Liver (tissue), 8 donors: ENCODE measurements at regions not wholly inside any gene's neighbourhood (a gene's known extent, or its start where the extent isn't known, plus 50 kb on each side); places are given as distances from the start of the nearest gene placed in this dataset.

Experiments
- DNase-seq: peaks from one replicate; pipeline ENCODE4 v3.0.0-alpha.2; 2017; ENCODE audit warnings: low spot score
- H3K27ac ChIP-seq, 2 donors: one replicate each; pipeline ENCODE4 v1.7.0; 2013; ENCODE audit warnings: inconsistent platforms in 2 of 2, low read length in 2 of 2, control low read depth in 1 of 2, low read depth in 1 of 2, mild to moderate bottlenecking in 1 of 2
- H3K27me3 ChIP-seq, 4 donors: one replicate each; pipeline versions ENCODE4 v1.6.1 to v1.7.0; 2013; ENCODE audit warnings: low read length in 3 of 4, inconsistent platforms in 1 of 4, mild to moderate bottlenecking in 1 of 4, moderate library complexity in 1 of 4; ENCODE audit not compliant: control insufficient read depth in 4 of 4, insufficient read depth in 4 of 4
- H3K36me3 ChIP-seq, 4 donors: one replicate each; pipeline versions ENCODE4 v1.6.1 to v1.7.0; 2013; ENCODE audit warnings: low read length in 3 of 4, mild to moderate bottlenecking in 3 of 4, low read depth in 1 of 4, moderate library complexity in 1 of 4; ENCODE audit not compliant: control insufficient read depth in 4 of 4, insufficient read depth in 3 of 4
- H3K4me1 ChIP-seq, 4 donors: one replicate each; pipeline versions ENCODE4 v1.6.1 to v1.7.0; 2013; ENCODE audit warnings: low read length in 3 of 4, mild to moderate bottlenecking in 3 of 4, moderate library complexity in 1 of 4; ENCODE audit not compliant: control insufficient read depth in 4 of 4, insufficient read depth in 4 of 4
- H3K4me3 ChIP-seq, 3 donors: one replicate each; pipeline versions ENCODE4 v1.6.1 to v1.7.0; 2013; ENCODE audit warnings: low read length in 3 of 3, control low read depth in 1 of 3, low read depth in 1 of 3, mild to moderate bottlenecking in 1 of 3
- H3K9ac ChIP-seq, 2 donors: one replicate each; pipeline ENCODE4 v1.7.0; 2013; ENCODE audit warnings: low read length in 2 of 2, mild to moderate bottlenecking in 2 of 2, moderate library complexity in 2 of 2, control low read depth in 1 of 2, low read depth in 1 of 2
- H3K9me3 ChIP-seq, 4 donors: one replicate each; pipeline versions ENCODE4 v1.6.1 to v1.7.0; 2013; ENCODE audit warnings: low read length in 3 of 4; ENCODE audit not compliant: control insufficient read depth in 4 of 4
- CTCF ChIP-seq: fragments of 150-350 bp; IDR thresholded peaks from 2 replicates; pipeline ENCODE4 v1.5.1; 2017; ENCODE audit warnings: improper control_type of control experiment, low read depth, low read length; ENCODE audit not compliant: missing input control
- EGR1 ChIP-seq, 2 donors: IDR thresholded peaks; 2 replicates each; pipeline ENCODE4 v1.6.1; 2016 to 2018; ENCODE audit warnings: antibody characterized with exemption in 2 of 2, low read depth in 2 of 2
- FOXA1 ChIP-seq: IDR thresholded peaks from 2 replicates; pipeline ENCODE4 v1.6.1; 2016; ENCODE audit warnings: antibody characterized with exemption
- FOXA2 ChIP-seq: IDR thresholded peaks from 2 replicates; pipeline ENCODE4 v1.6.1; 2016; ENCODE audit warnings: antibody characterized with exemption
- GABPA ChIP-seq, 2 donors: IDR thresholded peaks in 1 of 2; conservative IDR thresholded peaks in 1 of 2; 2 replicates each; pipeline ENCODE4 v1.6.1; 2016; ENCODE audit warnings: antibody characterized with exemption in 2 of 2, mild to moderate bottlenecking in 1 of 2, moderate library complexity in 1 of 2
- HNF4A ChIP-seq, 2 donors: conservative IDR thresholded peaks; 2 replicates each; pipeline ENCODE4 v1.6.1; 2016; ENCODE audit warnings: antibody characterized with exemption in 2 of 2, mild to moderate bottlenecking in 2 of 2
- HNF4G ChIP-seq: IDR thresholded peaks from 2 replicates; pipeline ENCODE4 v1.6.1; 2016; ENCODE audit warnings: antibody characterized with exemption
- JUND ChIP-seq, 2 donors: IDR thresholded peaks; 2 replicates each; pipeline ENCODE4 v1.6.1; 2016; ENCODE audit warnings: antibody characterized with exemption in 2 of 2
- MAX ChIP-seq: IDR thresholded peaks from 2 replicates; pipeline ENCODE4 v1.6.1; 2016; ENCODE audit warnings: antibody characterized with exemption
- NR2F2 ChIP-seq: IDR thresholded peaks from 2 replicates; pipeline ENCODE4 v1.6.1; 2016; ENCODE audit warnings: antibody characterized with exemption
- RAD21 ChIP-seq, 2 donors: IDR thresholded peaks; 2 replicates each; pipeline ENCODE4 v1.6.1; 2016; ENCODE audit warnings: antibody characterized with exemption in 2 of 2, mild to moderate bottlenecking in 2 of 2
- REST ChIP-seq: IDR thresholded peaks from 2 replicates; pipeline ENCODE4 v1.6.1; 2016; ENCODE audit warnings: antibody characterized with exemption, mild to moderate bottlenecking
- RXRA ChIP-seq, 2 donors: IDR thresholded peaks; 2 replicates each; pipeline ENCODE4 v1.6.1; 2017 to 2018; ENCODE audit warnings: antibody characterized with exemption in 2 of 2, mild to moderate bottlenecking in 1 of 2
- SP1 ChIP-seq: IDR thresholded peaks from 2 replicates; pipeline ENCODE4 v1.6.1; 2018; ENCODE audit warnings: antibody characterized with exemption, mild to moderate bottlenecking
- TAF1 ChIP-seq: conservative IDR thresholded peaks from 2 replicates; pipeline ENCODE4 v1.6.1; 2016; ENCODE audit warnings: antibody characterized with exemption, mild to moderate bottlenecking
- YY1 ChIP-seq: IDR thresholded peaks from 2 replicates; pipeline ENCODE4 v1.6.1; 2016; ENCODE audit warnings: antibody characterized with exemption, mild to moderate bottlenecking
- WGBS: extraction: QIAGEN DNeasy Blood & Tissue Kit; methylation state at CpG from one replicate; pipeline ENCODE4 v1.1.7; 2013; 5-methylcytosine and 5-hydroxymethylcytosine counted together
- TF ChIP-seq, protein P1 (sequence below): IDR thresholded peaks from 2 replicates; pipeline ENCODE4 v1.6.1; 2016; ENCODE audit warnings: antibody characterized with exemption
- TF ChIP-seq, protein P2 (sequence below): IDR thresholded peaks from 2 replicates; pipeline ENCODE4 v1.6.1; 2016; ENCODE audit warnings: antibody characterized with exemption
- donor health status: healthy.
- donor health status: healthy.
- donor health status: healthy.
- donor health status: healthy.
- donor health status: healthy.

DNA sequence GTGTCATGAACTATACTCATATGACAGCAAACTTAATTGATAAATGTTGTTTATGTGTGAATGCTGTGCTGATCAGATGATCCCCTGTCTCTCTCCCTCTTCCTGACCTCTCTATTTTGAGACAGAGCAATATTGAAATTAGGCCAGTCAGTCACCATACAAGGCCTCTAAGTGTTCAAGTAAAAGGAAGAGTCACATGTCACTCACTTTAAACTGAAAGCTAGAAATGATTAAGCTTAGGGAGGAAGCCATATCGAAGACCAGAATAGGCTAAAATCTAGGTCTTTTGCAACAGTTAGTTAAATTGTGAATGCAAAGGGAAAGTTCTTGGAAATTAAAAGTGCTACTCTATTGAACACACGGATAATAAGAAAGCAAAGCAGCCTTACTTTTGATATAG, 498.6 kb downstream of the ZPLD1 start:
- no peak overlapping the region for H3K27ac ChIP-seq
- H3K4me3 ChIP-seq = no peak overlapping the region
- no peaks in the 10 kb centered on the region for H3K27me3 ChIP-seq
- no peak for TF ChIP-seq REST
- TF ChIP-seq EGR1 (IDR thresholded peaks at IDR 0.05; ENCODE audit: low read depth in 2 of 2) = no peak
- TF ChIP-seq SP1 = no peak
- TF ChIP-seq TAF1 = no peak
- TF ChIP-seq HNF4A (conservative IDR thresholded peaks at IDR 0.05) = no peak
- no peak for TF ChIP-seq FOXA1
- TF ChIP-seq HNF4G = no peak
- no peak for TF ChIP-seq CTCF
- TF ChIP-seq, protein P1, sequence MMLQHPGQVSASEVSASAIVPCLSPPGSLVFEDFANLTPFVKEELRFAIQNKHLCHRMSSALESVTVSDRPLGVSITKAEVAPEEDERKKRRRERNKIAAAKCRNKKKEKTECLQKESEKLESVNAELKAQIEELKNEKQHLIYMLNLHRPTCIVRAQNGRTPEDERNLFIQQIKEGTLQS = no peak
- no peak for TF ChIP-seq YY1
- no peak for TF ChIP-seq RXRA (IDR thresholded peaks at IDR 0.05)
- no peak for TF ChIP-seq GABPA (IDR thresholded peaks at IDR 0.05 in 1 of 2, conservative IDR thresholded peaks at IDR 0.05 in 1 of 2)
- TF ChIP-seq, protein P2, sequence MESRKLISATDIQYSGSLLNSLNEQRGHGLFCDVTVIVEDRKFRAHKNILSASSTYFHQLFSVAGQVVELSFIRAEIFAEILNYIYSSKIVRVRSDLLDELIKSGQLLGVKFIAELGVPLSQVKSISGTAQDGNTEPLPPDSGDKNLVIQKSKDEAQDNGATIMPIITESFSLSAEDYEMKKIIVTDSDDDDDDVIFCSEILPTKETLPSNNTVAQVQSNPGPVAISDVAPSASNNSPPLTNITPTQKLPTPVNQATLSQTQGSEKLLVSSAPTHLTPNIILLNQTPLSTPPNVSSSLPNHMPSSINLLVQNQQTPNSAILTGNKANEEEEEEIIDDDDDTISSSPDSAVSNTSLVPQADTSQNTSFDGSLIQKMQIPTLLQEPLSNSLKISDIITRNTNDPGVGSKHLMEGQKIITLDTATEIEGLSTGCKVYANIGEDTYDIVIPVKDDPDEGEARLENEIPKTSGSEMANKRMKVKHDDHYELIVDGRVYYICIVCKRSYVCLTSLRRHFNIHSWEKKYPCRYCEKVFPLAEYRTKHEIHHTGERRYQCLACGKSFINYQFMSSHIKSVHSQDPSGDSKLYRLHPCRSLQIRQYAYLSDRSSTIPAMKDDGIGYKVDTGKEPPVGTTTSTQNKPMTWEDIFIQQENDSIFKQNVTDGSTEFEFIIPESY = no peak
- no peak for TF ChIP-seq MAX
- TF ChIP-seq JUND (IDR thresholded peaks at IDR 0.05) = no peak
- TF ChIP-seq FOXA2 = no peak
- no peak for TF ChIP-seq RAD21 (IDR thresholded peaks at IDR 0.05)
- TF ChIP-seq NR2F2 = no peak
- WGBS = 73% methylated on average over 2 of the region's 2 CpGs
- no peak for DNase-seq
- no peaks in the 10 kb centered on the region for H3K4me1 ChIP-seq
- H3K9me3 ChIP-seq = no peaks in the 10 kb centered on the region
- H3K36me3 ChIP-seq = no peaks in the 10 kb centered on the region
- H3K9ac ChIP-seq = no peak overlapping the region
